ENCODE measurements at regions not wholly inside any gene's neighbourhood (a gene's known extent, or its start where the extent isn't known, plus 50 kb on each side); places are given as distances from the start of the nearest gene placed in this dataset.

DNA sequence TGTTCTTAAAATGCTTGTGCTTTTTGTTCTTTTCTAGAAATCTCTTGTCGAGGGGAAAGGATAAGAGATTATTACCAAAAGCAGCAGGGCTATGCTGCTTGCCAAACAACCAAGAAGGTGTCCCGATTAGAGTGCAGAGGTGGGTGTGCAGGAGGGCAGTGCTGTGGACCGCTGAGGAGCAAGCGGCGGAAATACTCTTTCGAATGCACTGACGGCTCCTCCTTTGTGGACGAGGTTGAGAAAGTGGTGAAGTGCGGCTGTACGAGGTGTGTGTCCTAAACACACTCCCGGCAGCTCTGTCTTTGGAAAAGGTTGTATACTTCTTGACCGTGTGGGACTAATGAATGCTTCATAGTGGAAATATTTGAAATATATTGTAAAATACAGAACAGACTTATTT, 81.5 kb upstream of the PACRGL start:
- peaks cover 21 to 28% of the 10 kb centered on the region in 2 experiments for H3K4me1 Mint-ChIP-seq
- Histone ChIP-seq H3K4me2 (ENCODE audit: insufficient read depth, insufficient read length, low read length) (no peak overlapping the region), H2BK20ac (ENCODE audit: low read depth, low read length, poor library complexity, severe bottlenecking) (no peak overlapping the region), H2AK5ac (ENCODE audit: insufficient read length, low read length) (no peak overlapping the region), H3K23ac (ENCODE audit: insufficient read length, low read depth, low read length) (no peak overlapping the region), H2BK5ac (ENCODE audit: insufficient read length, low read length) (no peak overlapping the region), H2BK15ac (ENCODE audit: low read depth, low read length) (no peak overlapping the region), H2BK120ac (ENCODE audit: low read depth, low read length, poor library complexity, severe bottlenecking) (no peak overlapping the region), H3K14ac (ENCODE audit: insufficient read depth, low read length) (no peak overlapping the region), H4K91ac (ENCODE audit: insufficient read length, low read depth, low read length) (no peak overlapping the region), H3K23me2 (ENCODE audit: insufficient read length, low read depth, low read length, poor library complexity, severe bottlenecking) (no peaks in the 10 kb centered on the region), H4K8ac (replicated peaks; ENCODE audit: insufficient read length, low read depth, low read length) (no peak overlapping the region), H2AFZ (ENCODE audit: low read length) (no peak overlapping the region), H3K79me1 (ENCODE audit: insufficient read depth, low read depth, low read length, poor library complexity, severe bottlenecking) (no peaks in the 10 kb centered on the region), H3K4me1 (ENCODE audit: insufficient read depth, low read length) (no peaks in the 10 kb centered on the region; the same call in 1 of the 2 replicates), H3K79me2 (ENCODE audit: insufficient read depth, low read length) (no peaks in the 10 kb centered on the region), H3K9ac (ENCODE audit: extremely low read depth, insufficient read length, low read length) (no peak overlapping the region), H3T11ph (ENCODE audit: low read length) (no peak overlapping the region), H3K4ac (ENCODE audit: low read depth, low read length) (no peak overlapping the region), H4K5ac (ENCODE audit: insufficient read length, low read depth, low read length) (no peak overlapping the region), H3K27ac (ENCODE audit: insufficient read length, low read depth, low read length) (no peak overlapping the region), H3K27me3 (ENCODE audit: insufficient read depth, low read length) (no peaks in the 10 kb centered on the region; the same call in 1 of the 2 replicates), H3K18ac (ENCODE audit: insufficient read length, low read depth, low read length) (no peak overlapping the region), H4K20me1 (ENCODE audit: control insufficient read depth, insufficient read depth, insufficient read length) (no peaks in the 10 kb centered on the region), H3K56ac (ENCODE audit: insufficient read length, low read depth, low read length) (no peak overlapping the region), H3K9me3 (ENCODE audit: control insufficient read depth, low read depth, low read length) (no peaks in the 10 kb centered on the region), H2BK12ac (ENCODE audit: insufficient read length, low read depth, low read length) (no peak overlapping the region)
- peak overlapping the region; percentile 74 to 89 (median 80); a peak in 5 of 7 replicates for H3K27ac Mint-ChIP-seq
- WGBS (ENCODE audit: extremely low coverage, insufficient read length, low lambda C conversion rate) = no CpG with 5 or more reads among the region's 12 CpGs
- H3K9me3 Mint-ChIP-seq = no peaks in the 10 kb centered on the region
- H3K27me3 Mint-ChIP-seq (ENCODE audit: low read depth) = peaks cover 3% of the 10 kb centered on the region; the same call in 1 of the 2 replicates
- TF ChIP-seq, protein P1, sequence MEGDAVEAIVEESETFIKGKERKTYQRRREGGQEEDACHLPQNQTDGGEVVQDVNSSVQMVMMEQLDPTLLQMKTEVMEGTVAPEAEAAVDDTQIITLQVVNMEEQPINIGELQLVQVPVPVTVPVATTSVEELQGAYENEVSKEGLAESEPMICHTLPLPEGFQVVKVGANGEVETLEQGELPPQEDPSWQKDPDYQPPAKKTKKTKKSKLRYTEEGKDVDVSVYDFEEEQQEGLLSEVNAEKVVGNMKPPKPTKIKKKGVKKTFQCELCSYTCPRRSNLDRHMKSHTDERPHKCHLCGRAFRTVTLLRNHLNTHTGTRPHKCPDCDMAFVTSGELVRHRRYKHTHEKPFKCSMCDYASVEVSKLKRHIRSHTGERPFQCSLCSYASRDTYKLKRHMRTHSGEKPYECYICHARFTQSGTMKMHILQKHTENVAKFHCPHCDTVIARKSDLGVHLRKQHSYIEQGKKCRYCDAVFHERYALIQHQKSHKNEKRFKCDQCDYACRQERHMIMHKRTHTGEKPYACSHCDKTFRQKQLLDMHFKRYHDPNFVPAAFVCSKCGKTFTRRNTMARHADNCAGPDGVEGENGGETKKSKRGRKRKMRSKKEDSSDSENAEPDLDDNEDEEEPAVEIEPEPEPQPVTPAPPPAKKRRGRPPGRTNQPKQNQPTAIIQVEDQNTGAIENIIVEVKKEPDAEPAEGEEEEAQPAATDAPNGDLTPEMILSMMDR (conservative IDR thresholded peaks at IDR 0.05) = no peak
- peak; percentile 34 for DNase-seq
- peak overlapping the region in 1 of 2 experiments; percentile 22; a peak in 1 of 5 replicates for H3K4me3 Mint-ChIP-seq
- no peaks in the 10 kb centered on the region for H3K36me3 Mint-ChIP-seq (ENCODE audit: insufficient read depth in 1 of 3, low read depth in 3 of 3)
